ENCODE measurements at regions not wholly inside any gene's neighbourhood (a gene's known extent, or its start where the extent isn't known, plus 50 kb on each side); places are given as distances from the start of the nearest gene placed in this dataset.

GRCh38 chr1:214808845-214809460, 206.0 kb downstream of the CENPF start:
- WGBS (ENCODE audit: low lambda C conversion rate) = 46% methylated on average over 3 of the region's 3 CpGs
- H3K36me3 ChIP-seq (replicated peaks in 1 of 2; ENCODE audit: control insufficient read depth in 1 of 2, insufficient read depth in 2 of 2, low read length in 2 of 2) = no peaks in the 10 kb centered on the region
- no peak overlapping the region for H3K27ac ChIP-seq (ENCODE audit: extremely low read length, insufficient read depth, low read length)
- no peak overlapping the region for H3K4me3 ChIP-seq (replicated peaks in 1 of 3; ENCODE audit: insufficient read depth in 1 of 3, low read depth in 2 of 3, low read length in 3 of 3)
- ATAC-seq (peak; percentile 53; the same call in 1 of the 3 replicates), FAIRE-seq (no peak), DNase-seq (ENCODE audit: low spot score) (peak; percentile 22)
- no peaks in the 10 kb centered on the region for H4K20me1 ChIP-seq (ENCODE audit: insufficient read depth, low read length)
- TF ChIP-seq STAG1 (CRISPR knock-in tag; IDR thresholded peaks at IDR 0.05) (peak; percentile 62), ZNF451 (CRISPR knock-in tag; IDR thresholded peaks at IDR 0.05) (no peak), DMAP1 (CRISPR knock-in tag; IDR thresholded peaks at IDR 0.05) (no peak), NCOA2 (CRISPR knock-in tag; IDR thresholded peaks at IDR 0.05) (no peak), ZNF501 (CRISPR knock-in tag; IDR thresholded peaks at IDR 0.05) (no peak), ZFP36L1 (CRISPR knock-in tag; IDR thresholded peaks at IDR 0.05) (no peak), AGO1 (IDR thresholded peaks at IDR 0.05; ENCODE audit: low read depth, low read length, poor library complexity, severe bottlenecking) (no peak), CTCF (CRISPR knock-in tag; IDR thresholded peaks at IDR 0.05) (peak; percentile 40; the same call in 1 of the 2 replicates), MZF1 (CRISPR knock-in tag; IDR thresholded peaks at IDR 0.05; ENCODE audit: borderline replicate concordance) (no peak)
- H3K9ac ChIP-seq (ENCODE audit: insufficient read depth, low read depth, low read length) = no peak overlapping the region
- no peaks in the 10 kb centered on the region for H3K9me3 ChIP-seq (ENCODE audit: low read length)
- no TSS peak for BruUV-seq (replicated peaks)
- in situ Hi-C loops (cut with HindIII; ENCODE audit: extremely low pct_ligation_motif_present, low pct_unique_long_range_greater_than_20kb) = loop anchor here (10.0 kb wide), 1 partner anchor 336 kb away; no protein-coding TSS in a partner anchor
- H2AFZ ChIP-seq (ENCODE audit: low read length) = no peak overlapping the region
- no peaks in the 10 kb centered on the region for H3K79me2 ChIP-seq (ENCODE audit: insufficient read depth, low read length)
- ChIA-PET CTCF (ENCODE audit: low intra/inter-chr PET ratio, low total read pairs) (no interaction called here), POLR2A (no interaction called here)
- no peaks in the 10 kb centered on the region for H3K4me1 ChIP-seq (ENCODE audit: insufficient read depth, low read length)
- H3K4me2 ChIP-seq (ENCODE audit: low read depth, low read length) = no peak overlapping the region
- no peaks in the 10 kb centered on the region for H3K27me3 ChIP-seq (ENCODE audit: control insufficient read depth in 1 of 2, insufficient read depth in 2 of 2, low read length in 2 of 2)
- intact Hi-C loops (cut with micrococcal nuclease; ENCODE audit: unreplicated experiment) = loop anchor here (1.0 kb wide), 3 partner anchors 267 to 717 kb away; no protein-coding TSS in a partner anchor

All from HepG2 (cell line).